Common myeloid progenitor, CD34-positive (primary cell): ENCODE measurements at regions not wholly inside any gene's neighbourhood (a gene's known extent, or its start where the extent isn't known, plus 50 kb on each side); places are given as distances from the start of the nearest gene placed in this dataset.

ENCODE experiments used
- CTCF ChIA-PET: fragments of 350-600 bp; sonication (Branson Sonifier 250); formaldehyde crosslinking; loops from one replicate; lab custom pipeline; 2021; ENCODE audit warnings: antibody characterized with exemption; lab: Charles Lee
- POLR2A ChIA-PET: fragments of 350-600 bp; sonication (Branson Sonifier 250); formaldehyde crosslinking; loops from one replicate; lab custom pipeline; 2021; ENCODE audit warnings: antibody characterized with exemption; lab: Charles Lee
- DNase-seq, 3 donors: peaks; one replicate each; pipeline versions ENCODE4 v3.0.0 to v3.0.0-alpha.2; 2013
- H3K27ac ChIP-seq, 2 experiments: 1 replicate in 1 of 2; 2 replicates in 1 of 2; pipeline ENCODE4 v1.7.0; 2013; ENCODE audit warnings: inconsistent platforms in 2 of 2, low read length in 2 of 2, mild to moderate bottlenecking in 2 of 2, low read depth in 1 of 2, moderate library complexity in 1 of 2; ENCODE audit not compliant: severe bottlenecking in 2 of 2, insufficient read depth in 1 of 2, poor library complexity in 1 of 2
- H3K27me3 ChIP-seq, 5 experiments: replicated peaks in 2 of 5; 1 replicate in 3 of 5; 2 replicates in 2 of 5; pipeline versions ENCODE4 v1.6.1 to v1.7.0; 2013; ENCODE audit warnings: low read length in 4 of 5, mild to moderate bottlenecking in 2 of 5, moderate library complexity in 2 of 5, inconsistent platforms in 1 of 5; ENCODE audit not compliant: insufficient read depth in 5 of 5, control insufficient read depth in 4 of 5
- H3K36me3 ChIP-seq, 4 experiments: 1 replicate in 2 of 4; 2 replicates in 2 of 4; pipeline versions ENCODE4 v1.6.1 to v1.7.0; 2013; ENCODE audit warnings: low read length in 3 of 4, control low read depth in 1 of 4, mild to moderate bottlenecking in 1 of 4; ENCODE audit not compliant: control insufficient read depth in 4 of 4, insufficient read depth in 4 of 4
- H3K4me1 ChIP-seq, 4 experiments: 1 replicate in 3 of 4; 2 replicates in 1 of 4; pipeline versions ENCODE4 v1.6.1 to v1.7.1; 2013; ENCODE audit warnings: low read length in 3 of 4, mild to moderate bottlenecking in 3 of 4, control low read depth in 1 of 4, inconsistent platforms in 1 of 4, moderate library complexity in 1 of 4; ENCODE audit not compliant: control insufficient read depth in 4 of 4, insufficient read depth in 4 of 4; ENCODE audit errors: control extremely low read depth in 1 of 4
- H3K4me3 ChIP-seq, 7 experiments: 1 replicate in 4 of 7; 2 replicates in 3 of 7; pipeline versions ENCODE4 v1.5.1 to v1.7.0; 2013; ENCODE audit warnings: mild to moderate bottlenecking in 7 of 7, low read length in 6 of 7, moderate library complexity in 6 of 7, inconsistent platforms in 2 of 7, low read depth in 2 of 7, control low read depth in 1 of 7; ENCODE audit not compliant: insufficient read depth in 4 of 7, control insufficient read depth in 1 of 7; ENCODE audit errors: extremely low read depth in 1 of 7
- H3K9me3 ChIP-seq, 5 experiments: 1 replicate in 4 of 5; 2 replicates in 1 of 5; pipeline versions ENCODE4 v1.6.1 to v1.7.1; 2013; ENCODE audit warnings: low read length in 4 of 5, mild to moderate bottlenecking in 2 of 5, inconsistent platforms in 1 of 5, low read depth in 1 of 5, moderate library complexity in 1 of 5; ENCODE audit not compliant: control insufficient read depth in 4 of 5, insufficient read depth in 2 of 5; ENCODE audit errors: control extremely low read depth in 1 of 5
- WGBS: methylation state at CpG from one replicate; pipeline ENCODE4 v1.1.5; 2013; ENCODE audit not compliant: insufficient coverage; 5-methylcytosine and 5-hydroxymethylcytosine counted together

GRCh38 chr5:72760259-72760658 lies 56.2 kb upstream of the TNPO1 start:
- no peaks in the 10 kb centered on the region for H3K27me3 ChIP-seq
- no peak for DNase-seq
- H3K4me3 ChIP-seq: no peak overlapping the region
- H3K27ac ChIP-seq: no peak overlapping the region
- no peaks in the 10 kb centered on the region for H3K36me3 ChIP-seq
- peaks cover 0 to 1% (median 0%) of the 10 kb centered on the region in 5 experiments for H3K9me3 ChIP-seq
- H3K4me1 ChIP-seq: no peaks in the 10 kb centered on the region
- WGBS: 38% methylated on average over 1 of the region's 1 CpG
- CTCF ChIA-PET: no interaction called here
- POLR2A ChIA-PET: no interaction called here

DNA sequence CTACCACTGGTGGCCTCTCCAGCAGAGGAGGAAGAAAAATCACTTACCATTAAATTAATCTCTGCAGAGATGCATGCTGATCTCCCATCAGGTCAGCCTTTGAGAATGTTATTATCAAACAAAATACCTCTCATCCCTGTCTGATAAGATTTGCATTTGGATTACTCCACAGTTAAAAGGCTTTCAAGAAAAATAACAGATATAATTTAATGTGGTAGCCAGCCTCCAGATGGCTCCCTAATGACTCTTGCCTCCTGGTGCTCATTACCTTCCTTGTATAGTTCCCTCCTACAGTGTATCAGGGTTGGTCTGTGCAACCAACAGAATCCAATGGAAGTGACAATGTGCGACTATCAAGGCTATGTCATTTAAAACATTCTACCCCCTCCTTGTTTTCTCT lies 63.6 kb upstream of the TNPO1 start:
- H3K27me3 ChIP-seq: no peaks in the 10 kb centered on the region
- H3K4me3 ChIP-seq: no peak overlapping the region
- CTCF ChIA-PET: no interaction called here
- H3K9me3 ChIP-seq: peaks cover 0 to 1% (median 0%) of the 10 kb centered on the region in 5 experiments
- 100% methylated on average over 1 of the region's 1 CpG for WGBS
- H3K27ac ChIP-seq: no peak overlapping the region
- no peak for DNase-seq
- H3K36me3 ChIP-seq: no peaks in the 10 kb centered on the region
- POLR2A ChIA-PET: no interaction called here
- H3K4me1 ChIP-seq: no peaks in the 10 kb centered on the region

DNA sequence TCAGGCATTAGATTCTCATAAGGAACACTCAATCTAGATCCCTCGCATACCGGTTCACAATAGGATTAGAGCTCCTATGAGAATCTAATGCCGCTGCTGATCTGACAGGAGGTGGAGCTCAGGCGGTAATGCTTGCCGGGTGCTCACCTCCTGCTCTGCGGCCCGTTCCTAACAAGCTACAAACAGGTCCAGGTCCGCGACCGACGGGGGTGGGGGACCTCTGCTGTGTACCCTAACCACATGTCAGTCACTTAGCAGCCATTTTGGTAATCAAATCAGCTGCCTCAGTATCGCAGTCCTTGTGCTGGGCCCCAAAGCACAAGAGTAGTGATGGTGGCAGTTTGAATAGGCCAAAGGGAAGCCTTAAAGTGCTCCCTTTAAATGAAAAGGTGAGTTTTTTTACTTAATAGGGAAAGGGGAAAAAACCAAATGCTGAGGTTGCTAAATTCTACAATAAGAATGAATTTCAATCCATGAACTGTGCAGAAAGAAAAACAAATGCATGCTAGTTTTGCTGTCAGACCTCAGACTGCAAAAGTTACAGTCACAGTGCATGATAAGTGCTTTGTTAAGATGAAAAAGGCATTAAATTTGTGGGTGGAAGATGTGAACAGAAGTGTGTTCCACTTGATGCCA lies 67.0 kb upstream of the TNPO1 start:
- 100% methylated on average over 8 of the region's 12 CpGs for WGBS
- POLR2A ChIA-PET: no interaction called here
- no peak overlapping the region for H3K27ac ChIP-seq
- H3K9me3 ChIP-seq: no peaks in the 10 kb centered on the region
- no peak for DNase-seq
- no peaks in the 10 kb centered on the region for H3K4me1 ChIP-seq
- H3K27me3 ChIP-seq: no peaks in the 10 kb centered on the region
- CTCF ChIA-PET: no interaction called here
- no peak overlapping the region for H3K4me3 ChIP-seq
- no peaks in the 10 kb centered on the region for H3K36me3 ChIP-seq

DNA sequence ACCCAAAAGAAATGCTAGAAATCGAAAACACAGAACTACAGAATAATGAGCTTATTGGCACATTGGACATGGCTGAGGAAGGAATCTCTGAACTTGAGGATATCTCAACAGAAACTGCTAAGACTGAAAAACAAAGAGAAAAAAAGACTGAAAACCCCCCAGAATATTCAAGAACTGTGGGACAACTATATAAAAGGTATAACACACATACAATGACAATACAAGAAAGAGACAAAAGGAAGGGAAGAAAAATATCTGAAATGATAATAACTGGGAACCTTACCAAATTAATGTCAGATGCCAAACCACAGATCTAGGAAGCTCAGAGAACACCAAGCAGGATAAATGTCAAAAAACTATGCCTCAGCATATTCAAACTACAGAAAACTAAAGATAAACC lies 68.6 kb upstream of the TNPO1 start:
- no peak overlapping the region for H3K27ac ChIP-seq
- no peaks in the 10 kb centered on the region for H3K4me1 ChIP-seq
- DNase-seq: no peak
- ChIA-PET POLR2A (no interaction called here), CTCF (no interaction called here)
- no peaks in the 10 kb centered on the region for H3K9me3 ChIP-seq
- WGBS: 100% methylated on average over 1 of the region's 1 CpG
- H3K4me3 ChIP-seq: no peak overlapping the region
- H3K27me3 ChIP-seq: no peaks in the 10 kb centered on the region
- H3K36me3 ChIP-seq: no peaks in the 10 kb centered on the region

- H3K27me3 ChIP-seq: no peaks in the 10 kb centered on the region
- DNase-seq: no peak
- H3K4me1 ChIP-seq: no peaks in the 10 kb centered on the region
- H3K4me3 ChIP-seq: no peak overlapping the region
- H3K36me3 ChIP-seq: no peaks in the 10 kb centered on the region
- no peaks in the 10 kb centered on the region for H3K9me3 ChIP-seq
- CTCF ChIA-PET: no interaction called here
- POLR2A ChIA-PET: no interaction called here
- WGBS: 100% methylated on average over 4 of the region's 5 CpGs
- no peak overlapping the region for H3K27ac ChIP-seq
Observed at GRCh38 chr5:72746736-72747135, 69.7 kb upstream of the TNPO1 start.

GRCh38 chr5:72744136-72744535 lies 72.3 kb upstream of the TNPO1 start:
- 100% methylated on average over 4 of the region's 4 CpGs for WGBS
- ChIA-PET CTCF (no interaction called here), POLR2A (no interaction called here)
- H3K9me3 ChIP-seq: no peaks in the 10 kb centered on the region
- no peak for DNase-seq
- no peak overlapping the region for H3K27ac ChIP-seq
- H3K27me3 ChIP-seq: no peaks in the 10 kb centered on the region
- no peaks in the 10 kb centered on the region for H3K4me1 ChIP-seq
- no peak overlapping the region for H3K4me3 ChIP-seq
- no peaks in the 10 kb centered on the region for H3K36me3 ChIP-seq

GRCh38 chr5:72741805-72742204 lies 74.7 kb upstream of the TNPO1 start:
- Histone ChIP-seq H3K9me3 (no peaks in the 10 kb centered on the region), H3K4me3 (no peak overlapping the region), H3K27me3 (no peaks in the 10 kb centered on the region), H3K36me3 (no peaks in the 10 kb centered on the region), H3K4me1 (no peaks in the 10 kb centered on the region), H3K27ac (no peak overlapping the region)
- DNase-seq: no peak
- ChIA-PET POLR2A (no interaction called here), CTCF (interaction anchor here (0.5 kb wide), 1 partner anchor 916 kb away, joined by 3 read pairs; no protein-coding TSS in a partner anchor)
